Daoy (cell line): ENCODE measurements at regions not wholly inside any gene's neighbourhood (a gene's known extent, or its start where the extent isn't known, plus 50 kb on each side); places are given as distances from the start of the nearest gene placed in this dataset.

Experiments used
- DNase-seq: peaks from one replicate; pipeline ENCODE4 v3.0.0-alpha.2; 2015; ENCODE audit warnings: low read depth

DNA sequence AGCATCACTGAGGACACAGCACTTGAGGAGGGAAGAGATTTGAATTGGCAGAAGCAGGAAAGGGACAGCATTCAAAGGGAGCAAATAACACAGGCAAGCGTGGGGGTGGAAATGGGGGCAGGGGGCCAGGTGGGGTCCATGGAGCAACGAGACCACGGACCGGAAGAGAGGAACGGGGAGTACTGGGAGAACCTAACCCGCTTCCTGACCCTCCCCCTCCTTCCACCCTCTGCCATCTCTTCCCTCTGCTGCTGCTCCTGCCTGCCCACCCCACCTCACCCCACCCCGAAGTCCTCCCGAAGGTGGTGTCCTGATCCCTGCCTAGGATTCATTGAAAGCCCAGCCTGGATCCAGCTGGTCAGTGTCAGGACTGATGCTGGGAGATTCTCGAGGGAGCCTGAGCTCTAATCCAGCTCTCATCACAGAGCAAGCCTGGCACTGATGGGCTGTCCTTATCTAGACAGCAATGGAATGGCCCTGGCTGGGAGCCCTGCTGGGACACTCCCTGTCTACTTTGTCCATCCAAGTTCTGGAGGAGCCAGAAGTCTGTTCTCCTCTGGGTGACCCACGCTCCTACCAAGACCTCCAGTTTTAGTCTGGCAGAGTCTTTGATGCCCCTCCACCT is 105.0 kb downstream of the TRIM29 start:
- no peak for DNase-seq

DNA sequence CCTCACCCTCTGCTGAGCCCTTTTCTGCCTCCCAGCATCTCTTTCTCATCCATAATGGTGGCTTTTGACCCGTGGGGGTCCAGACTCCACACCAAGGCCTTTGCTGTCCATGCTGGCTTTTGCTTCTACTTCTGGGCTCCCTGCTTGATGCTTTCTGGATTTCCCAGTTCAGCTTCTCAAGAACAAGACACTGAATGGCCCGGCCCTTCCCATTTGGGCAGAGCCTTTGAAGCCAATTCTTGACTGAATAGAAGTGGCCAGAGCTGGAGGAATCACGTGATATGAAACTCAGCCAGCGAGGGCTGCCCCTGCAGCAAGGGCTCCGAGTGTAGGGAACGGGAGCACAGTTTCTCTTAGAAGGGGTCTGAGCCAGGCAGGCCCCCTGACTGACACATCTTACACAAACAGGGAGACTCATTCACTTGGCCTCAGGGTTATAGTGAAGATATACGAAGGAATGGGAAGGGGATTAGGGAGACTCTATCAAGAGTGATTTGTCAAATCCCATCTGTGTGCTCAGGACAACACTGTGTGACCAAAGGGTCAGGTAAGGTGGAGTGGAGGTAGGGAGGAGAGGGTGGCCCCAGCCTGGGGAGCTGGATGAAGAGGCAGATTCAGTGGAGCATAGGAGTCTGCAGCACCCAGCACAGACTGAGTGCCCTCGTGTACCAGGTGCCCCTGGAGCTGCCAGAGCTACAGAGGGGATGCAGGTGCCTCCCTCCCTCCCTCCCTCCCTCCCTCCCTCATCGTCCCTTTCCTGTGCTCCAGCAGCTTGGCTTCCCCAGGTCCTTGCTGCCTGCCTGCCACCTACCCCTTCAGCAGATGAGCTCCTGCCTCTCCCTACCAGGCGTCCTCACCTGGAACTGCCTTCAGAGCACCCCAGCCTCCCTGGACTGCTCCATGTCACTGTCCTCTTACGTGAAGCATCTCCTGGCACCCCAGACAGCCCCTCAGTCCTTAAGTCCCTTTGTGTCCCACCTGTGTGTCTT is 106.0 kb downstream of the TRIM29 start:
- DNase-seq = no peak

- no peak for DNase-seq
Measured at GRCh38 chr11:120031156-120031555, 106.8 kb downstream of the TRIM29 start.

DNA sequence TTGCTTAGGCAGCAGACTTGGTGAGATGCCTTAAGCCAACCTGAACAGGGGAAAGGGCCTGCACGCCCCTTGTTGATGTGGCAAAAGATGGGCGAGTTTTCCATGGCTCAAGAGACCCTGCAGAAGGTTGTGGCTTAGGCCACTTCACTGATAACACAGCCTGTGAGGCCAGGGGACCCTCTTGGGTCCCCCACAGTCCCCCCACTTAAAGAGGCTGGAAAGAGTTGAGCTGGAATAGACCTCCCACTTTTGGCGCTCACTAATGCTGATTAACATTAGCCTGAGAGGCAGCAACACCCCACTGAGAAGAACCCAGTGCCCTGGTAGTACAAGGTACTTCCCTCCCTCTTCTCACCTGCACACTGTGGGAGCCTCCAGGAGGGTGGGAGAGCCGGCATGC is 107.5 kb downstream of the TRIM29 start:
- DNase-seq = no peak

- DNase-seq = no peak
Measured at GRCh38 chr11:120029321-120029720, 108.6 kb downstream of the TRIM29 start.

GRCh38 chr11:120028897-120029258 is 109.0 kb downstream of the TRIM29 start:
- no peak for DNase-seq

GRCh38 chr11:120028181-120028896 is 109.6 kb downstream of the TRIM29 start:
- DNase-seq = no peak

DNA sequence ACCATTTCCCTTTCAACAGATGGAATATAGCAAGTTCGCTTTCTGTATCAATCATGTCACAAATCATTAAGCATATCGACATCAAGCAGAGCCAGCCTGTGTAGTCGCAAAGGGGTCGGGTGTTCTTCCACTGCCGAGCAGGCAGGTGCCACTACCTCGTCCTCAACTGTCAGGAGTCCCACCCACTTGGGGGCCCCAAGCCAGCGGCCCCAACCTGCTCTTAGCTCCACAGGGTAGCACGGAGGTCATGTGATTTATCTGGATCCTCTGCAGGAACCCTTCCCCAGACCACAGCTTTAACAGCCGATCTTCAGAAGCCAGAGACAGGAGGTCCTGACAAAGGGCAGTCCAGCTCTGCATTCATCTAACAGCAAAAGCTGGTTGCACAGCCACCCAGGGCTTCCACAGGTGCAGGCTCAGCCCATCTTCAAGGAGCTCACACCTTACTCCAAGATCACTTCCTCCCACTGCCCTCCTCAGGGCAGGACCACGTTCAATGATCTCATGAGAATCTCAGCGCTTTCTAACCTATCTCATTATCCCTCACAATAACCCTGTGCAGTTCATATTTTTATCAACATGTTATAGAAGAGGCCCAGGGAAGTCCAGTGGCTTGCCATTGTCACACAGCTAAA is 110.2 kb downstream of the TRIM29 start:
- DNase-seq = no peak

GRCh38 chr11:120025606-120026335 is 112.1 kb downstream of the TRIM29 start:
- DNase-seq = no peak

DNA sequence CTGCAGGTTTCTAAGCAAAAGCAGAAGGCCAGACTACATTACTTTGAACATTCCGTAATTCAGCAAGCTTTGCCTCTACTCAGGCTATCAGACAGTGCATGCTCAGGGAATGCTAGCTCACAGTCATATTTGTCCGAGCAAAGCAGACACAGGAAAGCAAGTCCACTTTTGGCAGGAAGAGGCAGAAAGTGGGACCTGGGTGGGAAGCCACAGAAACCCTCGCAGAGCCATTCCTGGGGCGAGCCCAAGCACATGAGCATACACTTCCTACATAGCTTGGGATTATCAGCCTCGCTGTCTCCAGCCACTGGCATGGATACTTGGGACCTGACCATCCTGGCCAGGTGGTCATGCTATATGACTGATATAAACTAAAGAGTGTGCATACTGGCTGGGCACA is 113.3 kb downstream of the TRIM29 start:
- no peak for DNase-seq

DNA sequence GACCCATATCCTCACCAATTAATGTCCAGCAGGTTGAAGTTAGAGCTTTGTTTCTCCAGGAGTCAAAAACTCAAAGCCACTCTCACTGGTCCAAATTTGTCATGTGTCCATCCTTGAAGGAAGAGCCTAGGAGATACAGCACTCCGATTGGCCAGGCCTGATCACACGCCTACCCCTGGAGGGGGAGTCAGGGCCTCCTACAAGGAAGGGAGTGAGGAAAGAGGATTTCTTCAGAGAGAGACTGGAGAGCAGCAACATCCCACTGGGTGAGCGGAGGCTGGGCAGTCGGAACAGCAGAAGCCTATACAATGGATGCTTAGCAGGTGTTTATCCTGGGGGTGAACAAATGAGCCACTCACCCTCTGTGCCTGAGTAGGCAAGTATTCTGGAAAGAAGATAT is 113.9 kb downstream of the TRIM29 start:
- no peak for DNase-seq

DNA sequence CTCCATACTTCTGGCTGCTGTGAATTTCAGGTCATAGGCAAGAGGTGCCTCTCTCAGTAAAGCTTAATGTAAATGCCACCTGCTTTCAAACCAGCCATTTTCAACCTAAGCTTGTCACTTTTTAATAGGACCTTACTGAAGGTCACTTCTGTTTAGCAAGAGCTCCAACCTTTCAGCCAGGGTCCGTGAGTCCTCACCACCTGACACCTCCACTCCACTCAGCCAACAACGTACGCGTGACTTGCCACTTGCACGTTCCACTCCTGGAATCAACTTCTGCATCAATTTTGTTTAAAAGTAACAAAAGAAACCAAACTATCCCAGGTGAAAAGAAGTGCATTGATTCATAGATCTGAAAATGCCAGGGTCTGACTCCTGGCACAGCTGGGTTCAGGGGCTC is 114.4 kb downstream of the TRIM29 start:
- DNase-seq = no peak

DNA sequence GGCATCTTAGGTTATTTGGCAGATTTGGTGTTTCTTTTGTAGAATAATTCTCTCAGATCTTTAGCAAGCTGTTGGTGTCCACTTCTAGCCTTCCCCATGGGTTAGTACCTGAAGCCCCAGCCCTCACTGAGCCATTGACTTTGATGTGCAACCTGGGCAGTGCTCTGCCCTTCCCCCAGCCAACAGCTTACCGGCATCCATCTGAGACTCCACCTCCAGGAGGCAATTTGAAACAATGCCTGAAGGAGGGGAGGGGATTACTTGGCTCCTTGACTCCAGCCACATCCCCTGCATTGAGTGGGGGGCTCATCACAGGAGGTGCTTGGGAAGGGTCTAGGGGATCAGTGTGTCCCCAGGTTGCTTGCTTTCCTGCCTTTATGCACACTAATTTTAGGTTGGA is 114.8 kb downstream of the TRIM29 start:
- no peak for DNase-seq

- no peak for DNase-seq
Measured at GRCh38 chr11:120022617-120023016, 115.3 kb downstream of the TRIM29 start.

DNA sequence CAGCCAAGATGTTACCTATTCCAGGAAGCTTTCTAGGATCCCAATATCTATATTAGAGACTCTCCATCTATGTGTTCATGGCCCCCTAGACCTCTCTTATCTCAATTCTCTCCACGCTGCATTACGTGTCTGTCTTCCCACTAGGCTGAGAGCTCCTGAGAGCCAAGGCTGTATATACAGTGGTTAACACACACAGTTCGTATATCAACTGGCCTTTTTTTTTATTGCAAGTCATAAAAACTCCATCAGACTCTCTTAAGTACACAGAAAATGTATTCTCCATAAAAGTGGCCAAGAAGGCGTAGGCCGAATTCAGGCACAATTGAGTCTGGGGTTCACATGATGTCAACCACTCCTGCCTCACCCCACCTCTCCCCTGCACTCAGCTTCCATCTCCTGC is 115.9 kb downstream of the TRIM29 start:
- no peak for DNase-seq

GRCh38 chr11:120021391-120021953 is 116.4 kb downstream of the TRIM29 start:
- no peak for DNase-seq

- DNase-seq = no peak
Measured at GRCh38 chr11:120020981-120021380, 116.9 kb downstream of the TRIM29 start.

DNA sequence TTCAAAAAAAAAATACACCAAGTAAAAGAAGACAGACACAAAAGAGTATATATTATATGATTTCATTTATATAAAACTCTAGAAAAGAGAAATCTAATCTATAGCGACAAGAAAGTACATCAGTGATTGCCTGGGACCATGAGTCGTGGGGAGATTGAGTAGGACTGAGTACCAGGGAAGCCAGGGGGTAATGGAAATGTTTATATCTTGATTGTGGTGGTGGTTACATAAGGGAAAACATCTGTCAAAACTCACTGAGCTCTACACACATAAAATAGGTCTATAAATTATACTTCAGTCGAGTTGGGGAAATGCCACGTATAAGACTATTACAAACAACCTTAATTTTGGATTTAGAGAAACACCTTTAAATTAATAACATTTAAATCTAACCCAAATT is 117.4 kb downstream of the TRIM29 start:
- DNase-seq = no peak

GRCh38 chr11:120019191-120019590 is 118.7 kb downstream of the TRIM29 start:
- no peak for DNase-seq

GRCh38 chr11:120017582-120018150 is 120.2 kb downstream of the TRIM29 start:
- no peak for DNase-seq
